Type B pancreatic cell (in vitro differentiated cells): ENCODE measurements at regions not wholly inside any gene's neighbourhood (a gene's known extent, or its start where the extent isn't known, plus 50 kb on each side); places are given as distances from the start of the nearest gene placed in this dataset.

Experiments used
- DNase-seq: peaks from one replicate; pipeline ENCODE4 v3.0.0; 2021; ENCODE audit warnings: mixed read lengths; ENCODE audit not compliant: unreplicated experiment; ENCODE audit errors: extremely low spot score
- H3K27ac Mint-ChIP-seq: 2 replicates; pipeline ENCODE4 v1.8.0; 2021; ENCODE audit warnings: mild to moderate bottlenecking, mixed read lengths
- H3K27me3 Mint-ChIP-seq: 2 replicates; pipeline ENCODE4 v1.8.0; 2021; ENCODE audit warnings: mixed read lengths
- H3K36me3 Mint-ChIP-seq: 2 replicates; pipeline ENCODE4 v1.8.0; 2021; ENCODE audit warnings: mixed read lengths
- H3K4me1 Mint-ChIP-seq: one replicate; pipeline ENCODE4 v1.8.0; 2021; ENCODE audit warnings: mixed read lengths; ENCODE audit not compliant: unreplicated experiment
- H3K4me3 Mint-ChIP-seq: 2 replicates; pipeline ENCODE4 v1.8.0; 2021; ENCODE audit warnings: mild to moderate bottlenecking, mixed read lengths
- H3K9me3 Mint-ChIP-seq: 2 replicates; pipeline ENCODE4 v1.8.0; 2021; ENCODE audit warnings: mixed read lengths
- TF ChIP-seq, protein P1 (sequence below): fragments of 200-600 bp; sonication (generic); conservative IDR thresholded peaks from 2 replicates; pipeline ENCODE4 v1.5.0; 2021; ENCODE audit warnings: antibody characterized with exemption, mild to moderate bottlenecking

DNA sequence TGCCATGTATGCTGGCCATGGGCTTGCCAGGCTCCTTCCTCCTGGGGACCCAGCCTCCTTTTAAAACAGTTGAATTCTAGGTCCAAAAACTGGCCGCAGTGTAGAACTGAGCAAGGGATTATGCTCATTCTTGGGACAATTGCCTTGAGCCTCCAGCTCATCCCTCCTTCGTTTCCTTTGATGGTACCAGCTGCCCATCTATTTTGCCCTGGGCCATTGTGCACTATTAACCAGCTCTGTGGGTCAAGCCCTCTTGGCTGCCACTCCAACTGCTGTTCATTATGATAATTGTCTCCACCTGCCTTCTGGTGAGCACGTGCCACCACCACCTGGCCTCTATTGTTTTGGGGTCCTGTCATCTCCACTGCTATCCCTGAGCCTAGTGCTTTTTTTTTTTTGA, 75.8 kb upstream of the SYN2 start:
- Mint-ChIP-seq H3K27me3 (peaks cover 11% of the 10 kb centered on the region), H3K36me3 (no peaks in the 10 kb centered on the region), H3K4me3 (no peak overlapping the region), H3K4me1 (no peaks in the 10 kb centered on the region), H3K9me3 (peaks cover 3% of the 10 kb centered on the region), H3K27ac (no peak overlapping the region)
- TF ChIP-seq, protein P1, sequence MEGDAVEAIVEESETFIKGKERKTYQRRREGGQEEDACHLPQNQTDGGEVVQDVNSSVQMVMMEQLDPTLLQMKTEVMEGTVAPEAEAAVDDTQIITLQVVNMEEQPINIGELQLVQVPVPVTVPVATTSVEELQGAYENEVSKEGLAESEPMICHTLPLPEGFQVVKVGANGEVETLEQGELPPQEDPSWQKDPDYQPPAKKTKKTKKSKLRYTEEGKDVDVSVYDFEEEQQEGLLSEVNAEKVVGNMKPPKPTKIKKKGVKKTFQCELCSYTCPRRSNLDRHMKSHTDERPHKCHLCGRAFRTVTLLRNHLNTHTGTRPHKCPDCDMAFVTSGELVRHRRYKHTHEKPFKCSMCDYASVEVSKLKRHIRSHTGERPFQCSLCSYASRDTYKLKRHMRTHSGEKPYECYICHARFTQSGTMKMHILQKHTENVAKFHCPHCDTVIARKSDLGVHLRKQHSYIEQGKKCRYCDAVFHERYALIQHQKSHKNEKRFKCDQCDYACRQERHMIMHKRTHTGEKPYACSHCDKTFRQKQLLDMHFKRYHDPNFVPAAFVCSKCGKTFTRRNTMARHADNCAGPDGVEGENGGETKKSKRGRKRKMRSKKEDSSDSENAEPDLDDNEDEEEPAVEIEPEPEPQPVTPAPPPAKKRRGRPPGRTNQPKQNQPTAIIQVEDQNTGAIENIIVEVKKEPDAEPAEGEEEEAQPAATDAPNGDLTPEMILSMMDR: no peak
- peak; percentile 15 for DNase-seq

DNA sequence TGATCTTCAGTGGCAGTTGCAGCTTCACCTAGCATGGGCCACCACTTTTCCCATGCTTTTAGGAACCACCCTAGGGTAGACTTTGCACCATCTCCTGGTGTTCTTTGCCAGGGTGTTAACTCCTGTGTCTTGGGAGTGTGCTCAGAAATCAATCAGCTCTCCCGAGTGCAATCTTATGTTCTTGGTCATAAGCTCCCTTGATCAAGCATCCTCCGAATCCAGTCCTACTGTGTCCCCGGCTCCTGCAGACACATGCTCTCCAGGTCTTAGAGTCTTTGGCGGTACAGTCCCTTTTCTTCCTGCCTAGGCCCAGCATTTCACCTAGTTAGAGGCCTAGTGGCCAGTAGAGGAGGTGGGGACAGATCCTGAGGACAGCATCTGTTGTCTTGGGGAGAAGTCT, 74.7 kb upstream of the SYN2 start:
- peaks cover 3% of the 10 kb centered on the region for H3K9me3 Mint-ChIP-seq
- TF ChIP-seq, protein P1: no peak
- no peak overlapping the region for H3K4me3 Mint-ChIP-seq
- no peaks in the 10 kb centered on the region for H3K36me3 Mint-ChIP-seq
- DNase-seq: no peak
- no peak overlapping the region for H3K27ac Mint-ChIP-seq
- H3K4me1 Mint-ChIP-seq: no peaks in the 10 kb centered on the region
- peaks cover 6% of the 10 kb centered on the region for H3K27me3 Mint-ChIP-seq

DNA sequence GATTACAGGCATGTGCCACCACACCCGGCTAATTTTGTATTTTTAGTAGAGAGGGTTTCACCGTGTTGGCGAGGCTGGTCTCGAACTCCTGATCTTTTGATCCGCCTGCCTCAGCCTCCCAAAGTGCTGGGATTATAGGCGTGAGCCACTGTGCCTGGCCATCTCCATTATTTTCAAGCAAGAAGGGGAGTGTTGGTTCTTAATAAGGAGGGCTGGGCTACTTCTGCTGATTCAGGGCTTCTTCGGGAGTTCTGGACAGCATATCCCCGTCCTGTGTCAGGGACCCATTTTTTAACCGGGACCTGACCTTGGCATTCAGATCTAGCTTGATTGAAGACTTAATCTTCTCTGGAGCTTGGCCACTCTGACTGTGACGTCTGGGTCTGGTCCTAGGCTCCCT, 74.1 kb upstream of the SYN2 start:
- H3K27me3 Mint-ChIP-seq: peaks cover 3% of the 10 kb centered on the region
- H3K4me3 Mint-ChIP-seq: no peak overlapping the region
- no peak overlapping the region for H3K27ac Mint-ChIP-seq
- H3K4me1 Mint-ChIP-seq: no peaks in the 10 kb centered on the region
- H3K36me3 Mint-ChIP-seq: no peaks in the 10 kb centered on the region
- no peak for DNase-seq
- H3K9me3 Mint-ChIP-seq: peaks cover 3% of the 10 kb centered on the region
- TF ChIP-seq, protein P1: no peak

DNA sequence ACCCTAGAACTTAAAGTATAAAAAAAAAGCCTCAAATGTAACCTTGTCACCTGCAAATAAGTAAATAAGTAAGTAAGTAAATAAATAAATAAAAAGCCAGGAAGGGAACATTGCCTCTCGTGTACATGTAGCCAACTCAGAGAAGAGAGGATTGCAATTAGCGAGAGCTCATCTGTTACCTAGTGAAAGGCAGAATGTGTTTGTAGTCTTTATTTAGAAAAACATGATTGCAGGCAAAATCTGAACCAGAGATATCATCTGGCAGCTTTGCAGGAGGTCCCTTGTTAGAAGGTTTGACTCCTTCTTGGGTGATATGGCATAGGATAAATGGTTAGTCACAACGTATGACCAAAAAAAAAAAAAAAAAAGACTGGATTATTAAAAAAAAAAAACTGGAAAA, 71.6 kb upstream of the SYN2 start:
- H3K4me1 Mint-ChIP-seq: no peaks in the 10 kb centered on the region
- TF ChIP-seq, protein P1: no peak
- no peak for DNase-seq
- peaks cover 3% of the 10 kb centered on the region for H3K9me3 Mint-ChIP-seq
- no peak overlapping the region for H3K4me3 Mint-ChIP-seq
- no peak overlapping the region for H3K27ac Mint-ChIP-seq
- H3K36me3 Mint-ChIP-seq: no peaks in the 10 kb centered on the region
- peaks cover 8% of the 10 kb centered on the region for H3K27me3 Mint-ChIP-seq

DNA sequence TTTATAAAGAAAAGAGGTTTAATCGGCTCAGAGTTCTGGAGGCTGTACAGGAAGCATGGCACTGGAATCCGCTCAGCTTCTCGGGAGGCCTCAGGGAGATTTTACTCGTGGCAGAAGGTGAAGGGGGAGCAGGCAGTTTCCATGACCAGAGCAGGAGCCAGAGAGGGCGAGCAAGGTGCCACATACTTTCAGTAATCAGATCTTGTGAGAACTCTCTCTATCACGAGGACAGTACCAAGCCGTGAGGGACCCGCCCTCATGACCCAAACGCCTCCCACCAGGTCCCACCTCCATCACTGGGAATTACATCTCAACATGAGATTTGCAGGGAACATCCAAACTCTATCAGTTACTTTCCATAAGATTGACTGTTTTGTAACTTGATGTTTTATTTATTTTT, 70.7 kb upstream of the SYN2 start:
- no peak overlapping the region for H3K27ac Mint-ChIP-seq
- TF ChIP-seq, protein P1: no peak
- no peaks in the 10 kb centered on the region for H3K36me3 Mint-ChIP-seq
- DNase-seq: peak; percentile 45
- H3K9me3 Mint-ChIP-seq: peaks cover 3% of the 10 kb centered on the region
- no peak overlapping the region for H3K4me3 Mint-ChIP-seq
- peaks cover 8% of the 10 kb centered on the region for H3K27me3 Mint-ChIP-seq
- H3K4me1 Mint-ChIP-seq: no peaks in the 10 kb centered on the region

DNA sequence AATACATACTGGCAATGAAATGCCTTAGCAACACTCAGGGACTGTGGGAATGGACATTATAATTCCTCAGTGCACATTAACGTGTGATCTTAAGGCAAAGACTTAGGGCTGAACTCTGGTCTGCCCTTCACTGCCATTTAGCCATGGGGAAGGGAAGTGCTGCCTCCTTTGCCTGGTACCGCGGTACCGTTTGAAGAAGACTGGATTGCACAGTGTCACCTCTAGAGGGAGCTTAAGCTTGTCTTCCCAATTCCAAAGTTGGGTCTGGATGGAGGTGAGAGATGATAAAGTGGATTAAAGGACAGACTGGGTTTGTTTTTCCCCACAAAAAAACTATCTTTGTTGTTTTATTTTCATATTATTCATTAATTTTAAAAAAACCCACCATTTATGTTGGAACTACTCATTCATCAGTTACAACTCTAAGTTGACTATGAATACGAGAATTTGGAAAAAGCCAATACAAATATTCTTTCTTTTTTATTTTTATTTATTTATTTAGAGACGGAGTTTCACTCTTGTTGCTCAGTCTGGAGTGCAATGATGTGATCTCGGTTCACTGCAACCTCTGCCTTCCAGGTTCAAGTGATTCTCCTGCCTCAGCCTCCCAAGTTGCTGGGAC, 60.0 kb upstream of the SYN2 start:
- Mint-ChIP-seq H3K27me3 (peaks cover 12% of the 10 kb centered on the region), H3K4me3 (no peak overlapping the region), H3K27ac (no peak overlapping the region), H3K4me1 (no peaks in the 10 kb centered on the region), H3K9me3 (no peaks in the 10 kb centered on the region), H3K36me3 (no peaks in the 10 kb centered on the region)
- TF ChIP-seq, protein P1: peak; percentile 77
- no peak for DNase-seq
